Psoas muscle (tissue), 7 donors: ENCODE measurements at regions not wholly inside any gene's neighbourhood (a gene's known extent, or its start where the extent isn't known, plus 50 kb on each side); places are given as distances from the start of the nearest gene placed in this dataset.

Experiments used
- ATAC-seq, 4 donors: fragments of 200-7000 bp; cut with Tn5 transposase; one replicate each; pipeline ENCODE4 v1.9.1; 2020; ENCODE audit warnings: moderate library complexity in 3 of 4, mild to moderate bottlenecking in 2 of 4
- DNase-seq, 2 donors: peaks; one replicate each; pipeline ENCODE4 v3.0.0-alpha.2; 2020
- H3K27ac ChIP-seq: fragments of 200-600 bp; one replicate; pipeline ENCODE4 v1.8.0; 2022
- H3K27me3 ChIP-seq, 3 donors: fragments of 200-600 bp in 1 of 3; one replicate each; pipeline versions ENCODE4 v1.6.1 to v1.8.0; 2013 to 2022; ENCODE audit warnings: low read length in 2 of 3, mild to moderate bottlenecking in 2 of 3, moderate library complexity in 1 of 3; ENCODE audit not compliant: insufficient read depth in 3 of 3
- H3K36me3 ChIP-seq, 2 donors: fragments of 200-600 bp in 1 of 2; one replicate each; pipeline versions ENCODE4 v1.6.1 to v1.8.0; 2013 to 2022; ENCODE audit warnings: low read depth in 1 of 2, mild to moderate bottlenecking in 1 of 2, moderate library complexity in 1 of 2; ENCODE audit not compliant: insufficient read depth in 1 of 2
- H3K4me1 ChIP-seq: fragments of 200-600 bp; one replicate; pipeline ENCODE4 v1.8.0; 2022
- H3K4me3 ChIP-seq: fragments of 200-600 bp; one replicate; pipeline ENCODE4 v1.8.0; 2022; ENCODE audit warnings: mild to moderate bottlenecking
- H3K9me3 ChIP-seq: fragments of 200-600 bp; one replicate; pipeline ENCODE4 v1.8.0; 2022
- CTCF ChIP-seq: fragments of 200-600 bp; IDR thresholded peaks from one replicate; pipeline ENCODE4 v1.8.0; 2022; ENCODE audit warnings: antibody characterized with exemption
- WGBS, 3 donors: extraction: QIAGEN DNeasy Blood & Tissue Kit; methylation state at CpG; one replicate each; pipeline versions ENCODE4 v1.1.6 to v1.1.7; 2013; 5-methylcytosine and 5-hydroxymethylcytosine counted together
- intact Hi-C, 2 donors: fragments of 100-400 bp; cut with DNase I; formaldehyde crosslinking; loops; one replicate each; pipeline versions ENCODE4 v1.11.0 to v1.14.2; 2022
- donor health status: healthy with polysubstance abuse.
- donor health status: DM: no; HTN: no; CAD: no; lungs with moderate emphysema.
- donor health status: Bipolar disorder and iron deficiency.
- donor health status: healthy.
- donor health status: DM: yes; HTN: yes; CAD: no.
- donor health status: DM: no; HTN: no; CAD: no.
- donor health status: DM: yes; HTN: yes; CAD: no.

GRCh38 chr18:41459656-41460055 lies 495.4 kb upstream of the PIK3C3 start:
- ATAC-seq = no peak
- Histone ChIP-seq H3K27ac (no peak overlapping the region), H3K27me3 (no peaks in the 10 kb centered on the region), H3K4me3 (no peak overlapping the region), H3K4me1 (no peaks in the 10 kb centered on the region), H3K9me3 (no peaks in the 10 kb centered on the region), H3K36me3 (no peaks in the 10 kb centered on the region)
- no peak for DNase-seq
- TF ChIP-seq CTCF = no peak
- intact Hi-C loops = no loop called here
- 89 to 90% (median 90%) methylated on average over 2 of the region's 2 CpGs for WGBS, 3 donors

DNA sequence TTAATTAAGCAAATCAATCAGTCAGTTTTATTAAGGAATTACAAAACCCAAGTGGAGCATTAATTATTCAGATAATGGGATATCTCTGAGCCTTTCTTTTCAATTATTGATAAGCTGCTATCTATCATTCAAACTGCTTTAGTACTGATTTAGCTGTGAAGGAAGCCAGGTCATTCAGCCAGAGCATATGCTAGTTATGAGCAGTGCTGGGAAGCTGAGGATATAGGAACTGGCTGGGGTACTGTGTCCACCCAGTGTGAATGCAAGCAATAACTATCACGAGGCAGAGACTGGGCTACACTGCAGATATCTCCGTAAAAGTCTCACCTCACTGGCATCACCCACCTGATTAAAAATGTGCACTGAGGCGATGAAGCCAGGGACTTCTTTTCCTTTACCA lies 496.7 kb upstream of the PIK3C3 start:
- Histone ChIP-seq H3K9me3 (peaks cover 4% of the 10 kb centered on the region), H3K36me3 (no peaks in the 10 kb centered on the region), H3K4me1 (no peaks in the 10 kb centered on the region), H3K4me3 (no peak overlapping the region), H3K27ac (no peak overlapping the region), H3K27me3 (no peaks in the 10 kb centered on the region)
- WGBS, 3 donors = 74 to 86% (median 80%) methylated on average over 3 of the region's 3 CpGs
- intact Hi-C loops = no loop called here
- DNase-seq = no peak
- TF ChIP-seq CTCF = no peak
- no peak for ATAC-seq

DNA sequence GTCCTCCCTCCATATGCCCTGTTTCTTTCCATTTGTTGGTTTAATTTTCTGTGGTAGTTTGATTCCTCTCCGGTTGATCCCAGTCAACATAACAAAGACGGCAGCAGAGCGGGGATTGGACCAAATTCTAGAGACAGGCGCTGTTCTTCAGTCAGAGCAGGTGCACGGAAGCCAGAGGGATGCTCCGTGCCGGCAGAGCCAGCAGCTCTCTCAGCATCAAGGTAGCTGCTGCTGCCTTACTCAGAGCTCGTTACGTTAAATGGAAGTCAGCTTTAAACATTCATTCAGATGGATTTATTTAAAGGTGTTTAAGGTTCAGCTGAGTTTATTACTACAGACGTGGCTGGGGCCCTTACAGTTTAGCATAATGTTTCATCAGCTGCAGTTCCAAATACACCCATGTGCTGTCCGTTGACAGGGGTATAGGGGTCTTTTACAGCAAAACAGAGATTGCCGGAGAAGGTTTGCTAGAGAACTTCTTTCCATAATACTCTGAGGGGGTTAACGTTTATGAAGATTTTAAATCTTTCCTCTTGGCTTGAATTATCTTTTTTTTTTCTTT lies 497.2 kb upstream of the PIK3C3 start:
- Histone ChIP-seq H3K27me3 (no peaks in the 10 kb centered on the region), H3K4me3 (no peak overlapping the region), H3K4me1 (no peaks in the 10 kb centered on the region), H3K36me3 (no peaks in the 10 kb centered on the region), H3K9me3 (peaks cover 5% of the 10 kb centered on the region), H3K27ac (no peak overlapping the region)
- intact Hi-C loops = no loop called here
- 46 to 59% (median 53%) methylated on average over 13 of the region's 13 CpGs for WGBS, 3 donors
- no peak for TF ChIP-seq CTCF
- ATAC-seq (no peak), DNase-seq (no peak)

DNA sequence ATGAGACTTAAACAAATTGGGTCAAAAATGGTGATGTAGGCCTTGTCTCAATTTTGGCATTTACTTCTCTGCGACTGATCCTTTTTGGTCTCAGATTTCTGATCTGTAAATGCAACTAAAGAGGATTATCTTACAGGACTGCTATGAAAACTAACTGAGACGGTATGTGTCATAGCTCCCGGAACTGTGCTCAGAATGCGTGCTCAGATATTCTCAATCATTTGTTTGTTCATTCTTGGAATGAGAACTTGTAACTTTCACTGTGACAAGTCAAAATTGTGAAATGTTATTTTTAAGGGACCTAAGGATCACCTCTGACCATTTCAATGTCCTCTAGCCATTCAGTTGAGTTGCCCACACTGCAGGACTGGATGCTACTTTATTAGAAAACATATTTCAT lies 498.2 kb upstream of the PIK3C3 start:
- ATAC-seq = no peak
- no peak overlapping the region for H3K27ac ChIP-seq
- no peak for DNase-seq
- no peak overlapping the region for H3K4me3 ChIP-seq
- intact Hi-C loops = no loop called here
- TF ChIP-seq CTCF = no peak
- no peaks in the 10 kb centered on the region for H3K27me3 ChIP-seq
- peaks cover 5% of the 10 kb centered on the region for H3K9me3 ChIP-seq
- no peaks in the 10 kb centered on the region for H3K36me3 ChIP-seq
- 40 to 55% (median 45%) methylated on average over 4 of the region's 4 CpGs for WGBS, 3 donors
- H3K4me1 ChIP-seq = no peaks in the 10 kb centered on the region

GRCh38 chr18:41449612-41450011 lies 505.4 kb upstream of the PIK3C3 start:
- Histone ChIP-seq H3K4me1 (no peaks in the 10 kb centered on the region), H3K9me3 (peaks cover 5% of the 10 kb centered on the region), H3K36me3 (no peaks in the 10 kb centered on the region), H3K27me3 (no peaks in the 10 kb centered on the region), H3K4me3 (no peak overlapping the region), H3K27ac (no peak overlapping the region)
- ATAC-seq (no peak), DNase-seq (no peak)
- TF ChIP-seq CTCF = no peak
- intact Hi-C loops = no loop called here
